Skeletal muscle satellite cell (primary cell): ENCODE measurements at regions not wholly inside any gene's neighbourhood (a gene's known extent, or its start where the extent isn't known, plus 50 kb on each side); places are given as distances from the start of the nearest gene placed in this dataset.
"Not testable (repeated sequence)": the region's sequence is repeated elsewhere in the genome, so short reads cannot be mapped to it uniquely, and the experiment has no call there.

ENCODE experiments used
- H3K27me3 ChIP-seq: 2 replicates; pipeline ENCODE4 v1.7.0; 2013; ENCODE audit warnings: low read length; ENCODE audit not compliant: control insufficient read depth, insufficient read depth
- H3K36me3 ChIP-seq: 2 replicates; pipeline ENCODE4 v1.7.0; 2013; ENCODE audit warnings: mild to moderate bottlenecking, control low read depth, low read length; ENCODE audit not compliant: insufficient read depth
- H3K4me1 ChIP-seq: 2 replicates; pipeline ENCODE4 v1.7.0; 2013; ENCODE audit warnings: low read length; ENCODE audit not compliant: control insufficient read depth, insufficient read depth
- H3K4me2 ChIP-seq: 2 replicates; pipeline ENCODE4 v1.7.0; 2013; ENCODE audit warnings: mild to moderate bottlenecking, low read length
- H3K4me3 ChIP-seq: 2 replicates; pipeline ENCODE4 v1.7.0; 2013; ENCODE audit warnings: low read length
- H3K9ac ChIP-seq: 2 replicates; pipeline ENCODE4 v1.7.0; 2013; ENCODE audit warnings: mild to moderate bottlenecking, low read depth, low read length, moderate library complexity
- H3K9me3 ChIP-seq: replicated peaks from 2 replicates; pipeline ENCODE4 v1.7.0; 2013; ENCODE audit warnings: mild to moderate bottlenecking, control low read depth, low read length

DNA sequence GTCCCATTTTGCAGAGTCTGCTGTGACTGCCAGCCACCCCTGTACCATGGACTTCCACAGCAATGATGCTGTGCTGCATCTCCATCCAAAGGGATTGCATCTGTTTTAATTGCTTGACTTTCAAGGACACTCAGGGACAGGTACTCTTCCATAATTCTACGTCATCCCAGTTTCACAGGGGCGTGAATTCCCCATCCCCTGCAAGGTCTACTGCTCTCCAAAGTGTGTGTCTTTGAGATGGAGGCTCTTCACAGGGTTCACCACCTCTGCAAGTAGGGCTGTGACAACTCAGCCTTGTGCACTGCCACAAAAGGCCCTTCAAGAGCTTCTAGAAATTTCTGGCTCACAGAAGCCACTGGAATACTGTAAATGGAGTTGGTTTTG, 304.3 kb upstream of the PLGLB1 start:
- H3K4me2 ChIP-seq, H3K27me3 ChIP-seq, H3K4me3 ChIP-seq, H3K9me3 ChIP-seq, H3K36me3 ChIP-seq: not testable (repeated sequence)
- H3K4me1 ChIP-seq, result peaks cover 14% of the 10 kb centered on the region
- H3K9ac ChIP-seq, result peak overlapping the region; percentile 21

DNA sequence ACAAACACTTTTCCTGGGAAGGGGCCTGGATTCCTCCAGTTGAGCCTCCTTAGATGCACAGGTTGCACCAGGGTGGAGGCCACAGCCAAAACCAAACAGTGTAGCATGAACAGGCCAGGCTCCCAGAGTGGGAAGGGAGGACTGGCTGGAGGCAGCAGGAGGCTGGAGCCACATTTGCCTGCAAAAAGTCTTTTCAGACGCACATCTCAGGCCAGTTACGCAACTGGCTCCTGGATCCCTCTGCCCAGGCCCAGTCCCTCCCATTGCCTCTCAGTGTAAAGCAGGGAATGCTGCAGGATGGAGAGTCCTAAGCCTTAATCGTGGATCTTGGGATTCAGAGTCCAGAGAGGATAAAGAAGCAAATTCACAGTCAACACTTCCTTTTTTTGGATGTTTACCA, 305.1 kb upstream of the PLGLB1 start:
- not testable (repeated sequence) for H3K9ac ChIP-seq, H3K4me2 ChIP-seq, H3K4me3 ChIP-seq, H3K36me3 ChIP-seq, H3K9me3 ChIP-seq, H3K27me3 ChIP-seq
- peaks cover 14% of the 10 kb centered on the region for H3K4me1 ChIP-seq

- H3K27me3 ChIP-seq, H3K4me2 ChIP-seq, H3K9ac ChIP-seq, H3K4me3 ChIP-seq, H3K9me3 ChIP-seq, H3K36me3 ChIP-seq: not testable (repeated sequence)
- H3K4me1 ChIP-seq, result peaks cover 14% of the 10 kb centered on the region
Observed at GRCh38 chr2:87327648-87328371, 306.2 kb upstream of the PLGLB1 start.

- H3K4me1 ChIP-seq, H3K36me3 ChIP-seq, H3K9me3 ChIP-seq: not testable (repeated sequence)
Observed at GRCh38 chr2:87329529-87329928, 307.9 kb upstream of the PLGLB1 start.

GRCh38 chr2:87330486-87330885, 308.8 kb upstream of the PLGLB1 start:
- H3K4me3 ChIP-seq, H3K4me2 ChIP-seq: not testable (repeated sequence)

More at GRCh38 chr2:87329529-87329928, 307.9 kb upstream of the PLGLB1 start:
- H3K9ac ChIP-seq, H3K27me3 ChIP-seq, H3K4me2 ChIP-seq, H3K4me3 ChIP-seq: not testable (repeated sequence)

DNA sequence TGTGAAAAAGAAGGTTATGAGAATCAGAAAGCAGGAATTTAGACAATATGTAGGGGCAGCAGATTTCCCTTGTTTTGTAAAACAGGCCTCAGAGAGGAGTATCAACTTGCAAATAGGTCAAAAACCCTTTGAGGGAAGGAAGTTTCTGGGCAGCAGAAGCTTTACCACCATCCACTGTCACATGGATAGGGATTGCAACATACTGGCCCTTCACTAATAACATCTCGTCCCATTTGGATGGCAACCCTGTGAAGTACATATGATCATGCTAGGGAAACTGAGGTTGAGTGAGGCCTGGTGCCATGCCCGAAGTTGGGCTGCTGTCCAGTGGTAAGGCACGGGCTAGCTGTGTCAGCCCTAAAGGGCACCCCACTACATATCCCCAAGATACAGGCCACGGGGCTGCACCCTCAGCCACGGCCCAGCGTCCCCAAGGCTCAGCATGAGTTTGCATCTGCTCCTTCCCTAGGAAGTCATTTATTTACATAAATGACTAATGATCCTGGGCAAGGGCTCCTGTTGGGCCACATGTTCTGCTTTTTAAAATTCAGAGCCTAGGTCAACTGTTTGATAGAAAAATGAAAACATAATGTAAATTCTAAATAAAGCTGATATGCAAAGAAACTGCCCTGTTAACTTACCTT, 310.4 kb upstream of the PLGLB1 start:
- H3K9ac ChIP-seq, H3K36me3 ChIP-seq, H3K4me2 ChIP-seq, H3K4me3 ChIP-seq, H3K9me3 ChIP-seq, H3K4me1 ChIP-seq, H3K27me3 ChIP-seq: not testable (repeated sequence)

More at GRCh38 chr2:87330486-87330885, 308.8 kb upstream of the PLGLB1 start:
- not testable (repeated sequence) for H3K9me3 ChIP-seq, H3K4me1 ChIP-seq, H3K9ac ChIP-seq, H3K27me3 ChIP-seq, H3K36me3 ChIP-seq

GRCh38 chr2:87334888-87335287, 313.2 kb upstream of the PLGLB1 start:
- not testable (repeated sequence) for H3K9me3 ChIP-seq, H3K4me2 ChIP-seq, H3K36me3 ChIP-seq, H3K4me3 ChIP-seq, H3K4me1 ChIP-seq, H3K9ac ChIP-seq, H3K27me3 ChIP-seq

DNA sequence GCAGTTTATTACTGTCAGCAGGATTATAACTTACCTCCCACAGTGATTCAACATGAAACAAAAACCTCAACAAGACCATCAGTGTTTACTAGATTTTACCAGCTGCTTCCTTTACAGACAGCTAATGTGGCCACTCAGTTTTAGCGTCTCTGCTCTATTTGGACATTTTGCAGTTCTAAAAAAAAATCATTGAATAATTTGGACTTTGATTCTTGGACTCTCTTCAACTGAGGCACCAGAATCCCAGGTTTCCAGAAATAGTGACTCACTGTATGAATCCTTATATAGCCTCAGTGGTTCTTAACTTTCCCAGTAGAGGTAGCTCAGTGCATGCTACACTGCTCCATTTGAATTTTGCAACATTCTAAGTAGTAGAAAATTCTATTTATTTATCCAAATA, 317.4 kb upstream of the PLGLB1 start:
- not testable (repeated sequence) for H3K4me1 ChIP-seq, H3K4me3 ChIP-seq, H3K9me3 ChIP-seq, H3K36me3 ChIP-seq, H3K4me2 ChIP-seq, H3K27me3 ChIP-seq, H3K9ac ChIP-seq

GRCh38 chr2:87341601-87342014, 320.0 kb upstream of the PLGLB1 start:
- not testable (repeated sequence) for H3K9me3 ChIP-seq, H3K27me3 ChIP-seq, H3K4me3 ChIP-seq, H3K4me1 ChIP-seq, H3K36me3 ChIP-seq, H3K9ac ChIP-seq
- H3K4me2 ChIP-seq, result peak overlapping the region; percentile 58

DNA sequence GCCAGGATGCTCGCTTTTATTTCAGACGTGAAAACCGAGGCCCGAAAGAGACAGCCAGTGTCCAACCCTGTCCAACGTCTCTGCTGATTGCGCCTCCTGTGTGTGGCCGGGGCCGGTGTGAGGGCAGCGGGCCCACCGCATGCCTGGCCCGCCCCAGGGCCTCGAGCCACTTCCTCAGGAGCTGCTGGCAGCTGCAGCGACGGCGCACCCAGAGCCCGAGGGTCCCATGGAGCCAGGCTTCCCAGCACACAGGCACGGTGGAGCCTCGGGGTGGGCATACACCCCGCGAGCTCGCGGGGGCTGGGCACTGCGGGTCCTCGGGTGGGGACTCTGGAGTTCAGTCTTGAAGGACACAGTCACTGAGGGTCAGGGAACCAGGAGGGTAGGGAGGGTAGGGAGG, 320.5 kb upstream of the PLGLB1 start:
- H3K4me1 ChIP-seq, H3K27me3 ChIP-seq, H3K9ac ChIP-seq, H3K4me2 ChIP-seq, H3K4me3 ChIP-seq, H3K9me3 ChIP-seq, H3K36me3 ChIP-seq: not testable (repeated sequence)

DNA sequence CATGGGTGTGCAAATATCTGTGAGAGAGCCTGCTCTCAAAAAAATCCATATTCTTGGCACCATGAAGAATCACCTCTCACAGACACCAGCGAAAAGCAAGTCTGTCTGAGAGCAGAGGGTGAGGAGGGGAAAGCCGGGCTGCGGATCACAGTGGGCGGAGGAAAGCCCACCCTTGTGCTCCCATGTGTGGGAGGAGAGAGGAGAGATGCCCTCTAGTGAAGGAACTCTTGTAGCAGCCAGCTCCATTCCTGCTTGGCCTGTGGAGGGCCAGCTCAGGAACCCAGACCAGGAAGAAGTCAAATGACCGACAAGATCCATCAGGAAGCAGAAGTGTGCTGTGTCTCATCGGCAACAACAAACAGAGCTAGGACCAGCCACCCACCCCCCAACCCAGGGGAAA, 321.7 kb upstream of the PLGLB1 start:
- not testable (repeated sequence) for H3K9ac ChIP-seq, H3K9me3 ChIP-seq, H3K4me1 ChIP-seq, H3K4me3 ChIP-seq, H3K36me3 ChIP-seq, H3K27me3 ChIP-seq, H3K4me2 ChIP-seq

DNA sequence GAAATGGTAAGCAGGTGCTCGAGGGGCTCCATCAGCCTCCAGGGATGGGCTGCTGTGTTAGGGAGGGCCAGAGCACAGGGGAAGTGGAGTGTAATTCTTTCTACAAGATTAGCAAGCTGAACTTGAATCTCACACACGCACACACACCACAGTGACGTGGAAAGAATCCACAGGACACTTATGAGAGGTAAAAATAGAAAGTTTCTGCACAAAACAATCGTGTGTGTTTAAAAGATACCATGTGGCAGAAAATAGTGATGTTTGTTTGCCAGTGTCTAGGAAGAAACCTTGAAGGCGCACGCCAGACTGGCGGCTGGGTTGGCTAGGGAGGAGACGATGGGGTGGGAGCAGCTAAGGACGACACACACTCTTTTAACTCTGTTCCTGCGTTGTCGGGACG, 323.6 kb upstream of the PLGLB1 start:
- not testable (repeated sequence) for H3K27me3 ChIP-seq, H3K9me3 ChIP-seq, H3K4me1 ChIP-seq, H3K9ac ChIP-seq, H3K36me3 ChIP-seq, H3K4me2 ChIP-seq, H3K4me3 ChIP-seq
